Skeletal muscle cell (primary cell): ENCODE measurements at regions not wholly inside any gene's neighbourhood (a gene's known extent, or its start where the extent isn't known, plus 50 kb on each side); places are given as distances from the start of the nearest gene placed in this dataset.
"Not testable (repeated sequence)": the region's sequence is repeated elsewhere in the genome, so short reads cannot be mapped to it uniquely, and the experiment has no call there.

Source experiments
- DNase-seq: peaks from one replicate; pipeline ENCODE4 v3.0.0-alpha.2; 2010; ENCODE audit warnings: low read depth
- H3K4me3 ChIP-seq: 2 replicates; pipeline ENCODE4 v1.5.1; 2011; ENCODE audit warnings: low read depth, mild to moderate bottlenecking, control low read depth, low read length, moderate library complexity

DNA sequence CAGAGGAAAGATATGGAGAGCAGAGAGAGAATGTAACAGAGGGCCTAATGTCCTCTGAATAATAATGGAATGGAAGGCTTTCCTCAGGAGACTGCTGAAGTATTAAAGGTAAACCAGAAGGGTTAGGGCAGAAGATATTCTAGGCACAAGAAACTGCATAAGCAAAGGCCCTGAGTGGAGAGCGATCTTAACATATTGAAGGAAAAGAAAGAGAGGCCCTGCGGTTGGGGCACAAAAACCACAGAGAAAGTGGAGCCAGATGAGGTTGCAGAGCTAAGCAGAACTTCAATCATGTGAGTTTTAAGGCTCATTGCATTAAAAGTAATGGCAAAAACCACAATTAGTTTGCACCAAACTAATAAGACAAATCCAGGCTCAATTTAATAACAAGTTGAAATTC, 115.8 kb upstream of the VSTM2A start:
- no peak for DNase-seq
- no peak overlapping the region for H3K4me3 ChIP-seq

- DNase-seq = no peak
- H3K4me3 ChIP-seq = no peak overlapping the region
Measured at GRCh38 chr7:54429111-54429510, 113.1 kb upstream of the VSTM2A start.

- no peak overlapping the region for H3K4me3 ChIP-seq
- no peak for DNase-seq
Measured at GRCh38 chr7:54439391-54439790, 102.8 kb upstream of the VSTM2A start.

GRCh38 chr7:54444046-54444686, 98.0 kb upstream of the VSTM2A start:
- DNase-seq, H3K4me3 ChIP-seq: not testable (repeated sequence)

DNA sequence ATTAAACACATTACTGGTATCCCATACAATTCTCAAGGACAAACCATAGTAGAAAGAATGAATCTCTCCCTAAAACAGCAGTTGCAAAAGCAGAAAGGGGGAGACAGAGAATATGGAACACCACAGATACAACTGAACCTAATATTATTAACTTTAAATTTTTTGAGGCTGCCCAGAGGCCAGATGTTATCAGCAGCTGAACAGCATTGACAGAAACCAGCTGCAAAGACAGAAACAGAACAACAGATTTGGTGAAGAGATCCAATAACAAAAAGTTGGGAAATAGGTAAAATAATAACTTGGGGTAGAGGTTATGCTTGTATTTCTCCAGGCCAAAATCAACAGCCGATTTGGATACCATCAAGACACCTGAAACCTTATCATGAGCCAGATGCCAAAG, 89.0 kb upstream of the VSTM2A start:
- DNase-seq, H3K4me3 ChIP-seq: not testable (repeated sequence)

DNA sequence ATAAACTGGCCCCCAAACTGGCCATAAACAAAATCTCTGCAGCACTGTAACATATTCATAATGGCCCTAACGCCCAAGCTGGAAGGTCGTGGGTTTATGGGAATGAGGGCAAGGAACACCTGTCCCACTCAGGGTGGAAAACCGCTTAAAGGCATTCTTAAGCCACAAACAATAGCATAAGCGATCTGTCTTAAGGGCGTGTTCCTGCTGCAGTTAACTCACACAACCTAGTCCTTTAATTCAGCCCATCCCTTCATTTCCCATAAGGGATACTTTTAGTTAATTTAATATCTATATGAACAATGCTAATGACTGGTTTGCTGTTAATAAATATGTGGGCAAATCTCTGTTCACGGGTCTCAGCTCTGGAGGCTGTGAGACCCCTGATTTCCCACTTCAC, 87.5 kb upstream of the VSTM2A start:
- DNase-seq, H3K4me3 ChIP-seq: not testable (repeated sequence)

- DNase-seq = no peak
- no peak overlapping the region for H3K4me3 ChIP-seq
Measured at GRCh38 chr7:54465095-54465494, 77.1 kb upstream of the VSTM2A start.

- DNase-seq = no peak
- no peak overlapping the region for H3K4me3 ChIP-seq
Measured at GRCh38 chr7:54469740-54470139, 72.4 kb upstream of the VSTM2A start.

DNA sequence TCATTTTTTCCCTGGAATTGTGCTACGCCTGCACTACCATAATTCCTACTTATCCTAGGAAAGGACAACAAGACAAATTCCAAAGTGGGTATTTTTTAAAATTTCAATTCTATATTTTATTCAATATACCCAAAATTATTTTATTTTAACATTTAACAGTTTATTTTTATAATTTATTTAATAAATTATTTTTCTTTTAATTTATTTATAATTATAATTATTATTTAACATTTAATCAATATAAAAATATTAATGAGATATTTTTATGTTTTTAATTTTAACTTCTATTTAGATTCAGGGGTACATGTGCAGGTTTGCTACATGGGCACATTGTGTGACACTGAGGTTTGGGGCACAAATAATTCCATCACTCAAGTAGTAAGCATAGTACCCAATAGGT, 65.6 kb upstream of the VSTM2A start:
- DNase-seq = no peak
- no peak overlapping the region for H3K4me3 ChIP-seq

DNA sequence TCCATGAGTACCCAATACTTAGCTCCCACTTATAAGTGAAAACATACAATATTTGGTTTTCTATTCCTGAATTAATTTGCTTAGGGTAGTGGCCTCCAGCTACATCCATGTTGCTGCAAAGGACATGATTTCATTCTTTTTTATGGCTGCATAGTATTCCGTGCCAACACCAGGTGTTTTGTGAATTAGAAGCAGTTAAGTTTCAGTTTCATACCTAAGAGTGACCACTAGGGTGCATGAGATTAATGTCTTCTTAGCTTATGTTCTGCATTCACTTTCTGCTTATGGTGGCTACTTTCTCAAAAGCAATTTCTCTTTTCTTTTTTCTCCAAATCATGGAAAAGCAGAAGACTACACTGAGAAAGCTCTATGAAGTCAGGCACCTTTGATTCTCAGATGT, 65.1 kb upstream of the VSTM2A start:
- H3K4me3 ChIP-seq = no peak overlapping the region
- no peak for DNase-seq

DNA sequence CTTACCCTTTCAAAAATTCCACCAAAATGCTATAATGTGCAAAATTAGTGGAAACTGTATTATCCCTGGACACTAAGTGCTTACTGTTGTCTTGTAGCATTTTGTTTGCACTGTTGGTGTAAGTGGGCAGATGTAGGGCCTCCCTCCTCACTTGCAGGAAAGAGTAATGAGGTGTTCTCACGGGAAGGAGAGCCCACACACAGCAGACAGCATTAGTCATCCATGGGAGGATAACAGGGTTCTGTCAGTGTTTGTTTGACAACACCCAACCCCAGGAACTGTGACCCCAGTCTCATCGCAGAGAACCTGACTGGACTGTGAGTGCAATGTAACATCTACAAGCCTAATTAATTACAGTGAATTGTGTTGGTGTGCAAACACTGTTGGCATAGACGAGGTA, 58.7 kb upstream of the VSTM2A start:
- no peak for DNase-seq
- no peak overlapping the region for H3K4me3 ChIP-seq

GRCh38 chr7:54485044-54485443, 57.1 kb upstream of the VSTM2A start:
- no peak overlapping the region for H3K4me3 ChIP-seq
- no peak for DNase-seq
